Thoracic aorta (tissue), 2 donors: ENCODE measurements at regions not wholly inside any gene's neighbourhood (a gene's known extent, or its start where the extent isn't known, plus 50 kb on each side); places are given as distances from the start of the nearest gene placed in this dataset.

Experiments used
- ATAC-seq: fragments of 150-250 bp; one replicate; pipeline ENCODE4 v1.8.0; 2017; ENCODE audit warnings: low read depth; ENCODE audit not compliant: insufficient number of reproducible peaks, low FRiP score
- DNase-seq: peaks from one replicate; pipeline ENCODE4 v3.0.0-alpha.2; 2020; ENCODE audit warnings: low spot score
- H3K27ac ChIP-seq, 2 donors: fragments of 200-600 bp; sonication (generic); 1 replicate in 1 of 2; 2 replicates in 1 of 2; pipeline ENCODE4 v1.5.1; 2016; ENCODE audit warnings: mild to moderate bottlenecking in 2 of 2, moderate library complexity in 2 of 2
- H3K27me3 ChIP-seq: fragments of 200-600 bp; sonication (generic); replicated peaks from 2 replicates; pipeline ENCODE4 v1.6.0; 2016; ENCODE audit warnings: mild to moderate bottlenecking; ENCODE audit not compliant: insufficient read depth
- H3K36me3 ChIP-seq: fragments of 200-600 bp; sonication (generic); one replicate; pipeline ENCODE4 v1.5.1; 2016
- H3K4me1 ChIP-seq, 2 donors: fragments of 200-600 bp; sonication (generic); 1 replicate in 1 of 2; 2 replicates in 1 of 2; pipeline versions ENCODE4 v1.5.1 to v1.6.0; 2016; ENCODE audit warnings: low read depth in 2 of 2, mild to moderate bottlenecking in 1 of 2; ENCODE audit not compliant: control insufficient read depth in 1 of 2
- H3K4me3 ChIP-seq: fragments of 200-600 bp; sonication (generic); 2 replicates; pipeline ENCODE4 v1.5.1; 2016; ENCODE audit warnings: mild to moderate bottlenecking
- H3K9me3 ChIP-seq: fragments of 200-600 bp; sonication (generic); 2 replicates; pipeline ENCODE4 v1.5.1; 2016
- TF ChIP-seq, protein P1 (sequence below): fragments of 200-600 bp; sonication (generic); IDR thresholded peaks from one replicate; pipeline ENCODE4 v1.5.1; 2019; ENCODE audit warnings: antibody characterized with exemption

GRCh38 chr5:135196483-135196882 lies 162.5 kb upstream of the PITX1 start:
- H3K27me3 ChIP-seq, result no peaks in the 10 kb centered on the region
- peaks cover 0 to 2% of the 10 kb centered on the region in 2 donors for H3K4me1 ChIP-seq
- no peak for ATAC-seq
- no peaks in the 10 kb centered on the region for H3K36me3 ChIP-seq
- TF ChIP-seq, protein P1, sequence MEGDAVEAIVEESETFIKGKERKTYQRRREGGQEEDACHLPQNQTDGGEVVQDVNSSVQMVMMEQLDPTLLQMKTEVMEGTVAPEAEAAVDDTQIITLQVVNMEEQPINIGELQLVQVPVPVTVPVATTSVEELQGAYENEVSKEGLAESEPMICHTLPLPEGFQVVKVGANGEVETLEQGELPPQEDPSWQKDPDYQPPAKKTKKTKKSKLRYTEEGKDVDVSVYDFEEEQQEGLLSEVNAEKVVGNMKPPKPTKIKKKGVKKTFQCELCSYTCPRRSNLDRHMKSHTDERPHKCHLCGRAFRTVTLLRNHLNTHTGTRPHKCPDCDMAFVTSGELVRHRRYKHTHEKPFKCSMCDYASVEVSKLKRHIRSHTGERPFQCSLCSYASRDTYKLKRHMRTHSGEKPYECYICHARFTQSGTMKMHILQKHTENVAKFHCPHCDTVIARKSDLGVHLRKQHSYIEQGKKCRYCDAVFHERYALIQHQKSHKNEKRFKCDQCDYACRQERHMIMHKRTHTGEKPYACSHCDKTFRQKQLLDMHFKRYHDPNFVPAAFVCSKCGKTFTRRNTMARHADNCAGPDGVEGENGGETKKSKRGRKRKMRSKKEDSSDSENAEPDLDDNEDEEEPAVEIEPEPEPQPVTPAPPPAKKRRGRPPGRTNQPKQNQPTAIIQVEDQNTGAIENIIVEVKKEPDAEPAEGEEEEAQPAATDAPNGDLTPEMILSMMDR, result no peak
- DNase-seq, result no peak
- H3K4me3 ChIP-seq, result no peak overlapping the region
- H3K9me3 ChIP-seq, result no peaks in the 10 kb centered on the region
- H3K27ac ChIP-seq, result no peak overlapping the region

DNA sequence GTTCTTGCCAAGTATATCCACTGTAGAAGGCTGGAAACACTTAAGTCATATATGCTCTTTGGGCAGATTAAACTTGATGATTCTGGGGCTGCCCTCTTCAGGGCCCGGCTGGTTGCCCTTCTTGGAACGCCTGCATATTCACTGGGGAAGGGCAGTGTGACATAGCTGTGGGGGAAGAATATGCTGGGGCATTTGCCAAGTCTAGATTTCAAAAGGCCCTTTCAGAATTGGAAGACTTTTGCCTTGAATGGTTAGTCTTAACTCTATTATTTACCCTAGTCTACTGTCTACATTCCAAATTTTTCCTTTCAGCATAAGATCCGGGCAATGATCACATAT lies 161.2 kb upstream of the PITX1 start:
- H3K9me3 ChIP-seq, result no peaks in the 10 kb centered on the region

GRCh38 chr5:135194573-135195269 lies 160.7 kb upstream of the PITX1 start:
- Histone ChIP-seq H3K4me3 (no peak overlapping the region), H3K27ac (no peak overlapping the region), H3K9me3 (no peaks in the 10 kb centered on the region), H3K36me3 (no peaks in the 10 kb centered on the region), H3K4me1 (peaks cover 0 to 10% of the 10 kb centered on the region in 2 donors), H3K27me3 (no peaks in the 10 kb centered on the region)
- no peak for DNase-seq
- no peak for ATAC-seq
- TF ChIP-seq, protein P1, result no peak

More for the DNA sequence above, 161.2 kb upstream of the PITX1 start:
- TF ChIP-seq, protein P1, result no peak
- no peak overlapping the region for H3K4me3 ChIP-seq
- peaks cover 0 to 10% of the 10 kb centered on the region in 2 donors for H3K4me1 ChIP-seq
- no peak overlapping the region for H3K27ac ChIP-seq
- ATAC-seq (no peak), DNase-seq (no peak)
- no peaks in the 10 kb centered on the region for H3K27me3 ChIP-seq
- H3K36me3 ChIP-seq, result no peaks in the 10 kb centered on the region

DNA sequence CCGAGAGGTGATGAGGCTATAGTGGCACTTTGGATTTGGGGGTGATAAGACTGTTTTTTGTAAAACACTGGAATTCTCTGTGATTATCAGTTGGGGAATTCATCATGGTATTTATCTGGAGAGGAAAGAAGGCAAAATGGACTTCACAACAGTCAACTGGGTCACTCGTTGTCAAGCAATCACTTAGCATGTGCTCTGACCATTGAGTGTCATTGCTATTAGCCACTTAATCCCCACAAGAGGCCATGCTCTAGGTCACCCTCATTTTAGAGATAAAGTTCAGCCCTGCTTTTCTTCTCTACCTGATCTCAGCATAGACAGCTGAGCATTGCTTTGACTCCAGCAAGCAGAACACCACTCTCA lies 160.1 kb upstream of the PITX1 start:
- Histone ChIP-seq H3K36me3 (no peaks in the 10 kb centered on the region), H3K4me3 (no peak overlapping the region), H3K9me3 (no peaks in the 10 kb centered on the region), H3K27me3 (no peaks in the 10 kb centered on the region), H3K27ac (no peak overlapping the region), H3K4me1 (peaks cover 0 to 10% of the 10 kb centered on the region in 2 donors)
- TF ChIP-seq, protein P1, result no peak
- ATAC-seq (no peak), DNase-seq (no peak)

- ATAC-seq (no peak), DNase-seq (no peak)
- no peak overlapping the region for H3K27ac ChIP-seq
Measured at GRCh38 chr5:135193213-135194125, 159.4 kb upstream of the PITX1 start.

More at GRCh38 chr5:135193213-135194125, 159.4 kb upstream of the PITX1 start:
- Histone ChIP-seq H3K36me3 (no peaks in the 10 kb centered on the region), H3K4me3 (no peak overlapping the region), H3K9me3 (no peaks in the 10 kb centered on the region), H3K27me3 (no peaks in the 10 kb centered on the region), H3K4me1 (peaks cover 0 to 10% of the 10 kb centered on the region in 2 donors)
- TF ChIP-seq, protein P1, result no peak
